PC-3 (cell line): ENCODE measurements at regions not wholly inside any gene's neighbourhood (a gene's known extent, or its start where the extent isn't known, plus 50 kb on each side); places are given as distances from the start of the nearest gene placed in this dataset.

Source experiments
- ATAC-seq: fragments of 200-7000 bp; cut with Tn5 transposase; 2 replicates; pipeline ENCODE4 v1.9.1; 2020; ENCODE audit warnings: mild to moderate bottlenecking, moderate library complexity
- BruUV-seq: library from RNA; stranded (reverse); fragments of 400-500 nt; replicated peaks from 2 replicates; lab custom pipeline; 2021; lab: Mats Ljungman, UMichigan
- CTCF ChIA-PET: fragments of 300-600 bp; sonication (Branson Sonifier 250); formaldehyde crosslinking; loops from one replicate; lab custom pipeline; 2022; ENCODE audit warnings: antibody characterized with exemption; lab: Charles Lee
- POLR2A ChIA-PET: fragments of 300-600 bp; sonication (Branson Sonifier 250); formaldehyde crosslinking; loops from one replicate; lab custom pipeline; 2022; ENCODE audit warnings: antibody characterized with exemption; ENCODE audit not compliant: unreplicated experiment; lab: Charles Lee
- DNase-seq: peaks from one replicate; pipeline ENCODE4 v3.0.0-alpha.2; 2015
- H2AFZ ChIP-seq: fragments of 300-600 bp; sonication (generic); 2 replicates; pipeline ENCODE4 v1.6.0; 2016; ENCODE audit warnings: antibody characterized with exemption, low read length
- H3F3A ChIP-seq: fragments of 300-600 bp; sonication (generic); one replicate; pipeline ENCODE4 v1.6.0; 2017; ENCODE audit warnings: antibody characterized with exemption, low read length, control low read depth, mild to moderate bottlenecking; ENCODE audit not compliant: unreplicated experiment
- H3K27ac ChIP-seq: fragments of 300-600 bp; sonication (generic); 2 replicates; pipeline ENCODE4 v1.5.1; 2016; ENCODE audit warnings: mild to moderate bottlenecking, low read length
- H3K27me3 ChIP-seq: fragments of 300-600 bp; sonication (generic); 2 replicates; pipeline ENCODE4 v1.6.1; 2016; ENCODE audit warnings: low read length, mixed read lengths
- H3K36me3 ChIP-seq: fragments of 300-600 bp; sonication (generic); 2 replicates; pipeline ENCODE4 v1.6.1; 2016; ENCODE audit warnings: low read depth, mixed run types, low read length, mixed read lengths
- H3K4me1 ChIP-seq: fragments of 300-600 bp; sonication (generic); 2 replicates; pipeline ENCODE4 v1.5.1; 2016; ENCODE audit warnings: low read length; ENCODE audit not compliant: insufficient read depth
- H3K4me2 ChIP-seq: fragments of 300-600 bp; sonication (generic); 2 replicates; pipeline ENCODE4 v1.6.0; 2016; ENCODE audit warnings: low read length
- H3K4me3 ChIP-seq: fragments of 300-600 bp; sonication (generic); 2 replicates; pipeline ENCODE4 v1.5.1; 2016; ENCODE audit warnings: mild to moderate bottlenecking, low read length, mixed read lengths
- H3K79me2 ChIP-seq: fragments of 300-600 bp; sonication (generic); 2 replicates; pipeline ENCODE4 v1.6.1; 2017; ENCODE audit warnings: low read length, mixed read lengths
- H3K9ac ChIP-seq: fragments of 300-600 bp; sonication (generic); 2 replicates; pipeline ENCODE4 v1.6.0; 2016; ENCODE audit warnings: mild to moderate bottlenecking, low read length
- H3K9me2 ChIP-seq: fragments of 300-600 bp; sonication (generic); replicated peaks from 2 replicates; pipeline ENCODE4 v1.6.1; 2016; ENCODE audit warnings: mixed run types, low read length, mixed read lengths
- H3K9me3 ChIP-seq: fragments of 300-600 bp; sonication (generic); 2 replicates; pipeline ENCODE4 v1.6.1; 2016; ENCODE audit warnings: low read length, mixed read lengths
- H4K20me1 ChIP-seq: fragments of 300-600 bp; sonication (generic); 2 replicates; pipeline ENCODE4 v1.6.1; 2016; ENCODE audit warnings: low read length, mixed read lengths
- EZH2 ChIP-seq: fragments of 300-600 bp; sonication (generic); IDR thresholded peaks from one replicate; pipeline ENCODE4 v1.6.1; 2017; ENCODE audit warnings: antibody characterized with exemption, mild to moderate bottlenecking, low read length; ENCODE audit not compliant: unreplicated experiment
- EZH2phosphoT487 ChIP-seq: fragments of 300-600 bp; sonication (generic); IDR thresholded peaks from 2 replicates; pipeline ENCODE4 v1.6.1; 2018; ENCODE audit warnings: mild to moderate bottlenecking, antibody characterized with exemption, low read length, borderline replicate concordance
- intact Hi-C: fragments of 100-400 bp; cut with micrococcal nuclease; formaldehyde crosslinking; loops from 2 replicates; pipeline ENCODE4 v1.9.0; 2023
- TF ChIP-seq, protein P1 (sequence below): fragments of 300-600 bp; sonication (generic); conservative IDR thresholded peaks from 2 replicates; pipeline ENCODE4 v1.5.1; 2017; ENCODE audit warnings: antibody characterized with exemption, low read depth, mild to moderate bottlenecking, low read length

GRCh38 chr11:130526846-130527245 is 78.4 kb downstream of the ADAMTS15 start:
- DNase-seq, result no peak
- H3K9ac ChIP-seq, result no peak overlapping the region
- H3K4me2 ChIP-seq, result no peak overlapping the region
- TF ChIP-seq EZH2phosphoT487, result no peak
- TF ChIP-seq EZH2, result no peak
- TF ChIP-seq, protein P1, sequence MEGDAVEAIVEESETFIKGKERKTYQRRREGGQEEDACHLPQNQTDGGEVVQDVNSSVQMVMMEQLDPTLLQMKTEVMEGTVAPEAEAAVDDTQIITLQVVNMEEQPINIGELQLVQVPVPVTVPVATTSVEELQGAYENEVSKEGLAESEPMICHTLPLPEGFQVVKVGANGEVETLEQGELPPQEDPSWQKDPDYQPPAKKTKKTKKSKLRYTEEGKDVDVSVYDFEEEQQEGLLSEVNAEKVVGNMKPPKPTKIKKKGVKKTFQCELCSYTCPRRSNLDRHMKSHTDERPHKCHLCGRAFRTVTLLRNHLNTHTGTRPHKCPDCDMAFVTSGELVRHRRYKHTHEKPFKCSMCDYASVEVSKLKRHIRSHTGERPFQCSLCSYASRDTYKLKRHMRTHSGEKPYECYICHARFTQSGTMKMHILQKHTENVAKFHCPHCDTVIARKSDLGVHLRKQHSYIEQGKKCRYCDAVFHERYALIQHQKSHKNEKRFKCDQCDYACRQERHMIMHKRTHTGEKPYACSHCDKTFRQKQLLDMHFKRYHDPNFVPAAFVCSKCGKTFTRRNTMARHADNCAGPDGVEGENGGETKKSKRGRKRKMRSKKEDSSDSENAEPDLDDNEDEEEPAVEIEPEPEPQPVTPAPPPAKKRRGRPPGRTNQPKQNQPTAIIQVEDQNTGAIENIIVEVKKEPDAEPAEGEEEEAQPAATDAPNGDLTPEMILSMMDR, result no peak
- ATAC-seq, result no peak
- H3K27me3 ChIP-seq, result no peaks in the 10 kb centered on the region
- no peaks in the 10 kb centered on the region for H3K9me3 ChIP-seq
- no peaks in the 10 kb centered on the region for H3K9me2 ChIP-seq
- no peak overlapping the region for H2AFZ ChIP-seq
- CTCF ChIA-PET, result no interaction called here
- H3K4me1 ChIP-seq, result peaks cover 50% of the 10 kb centered on the region
- H4K20me1 ChIP-seq, result no peaks in the 10 kb centered on the region
- H3K27ac ChIP-seq, result no peak overlapping the region
- POLR2A ChIA-PET, result no interaction called here
- no TSS peak for BruUV-seq
- no peak overlapping the region for H3K4me3 ChIP-seq
- intact Hi-C loops, result no loop called here
- no peaks in the 10 kb centered on the region for H3K79me2 ChIP-seq
- no peaks in the 10 kb centered on the region for H3K36me3 ChIP-seq
- no peaks in the 10 kb centered on the region for H3F3A ChIP-seq

DNA sequence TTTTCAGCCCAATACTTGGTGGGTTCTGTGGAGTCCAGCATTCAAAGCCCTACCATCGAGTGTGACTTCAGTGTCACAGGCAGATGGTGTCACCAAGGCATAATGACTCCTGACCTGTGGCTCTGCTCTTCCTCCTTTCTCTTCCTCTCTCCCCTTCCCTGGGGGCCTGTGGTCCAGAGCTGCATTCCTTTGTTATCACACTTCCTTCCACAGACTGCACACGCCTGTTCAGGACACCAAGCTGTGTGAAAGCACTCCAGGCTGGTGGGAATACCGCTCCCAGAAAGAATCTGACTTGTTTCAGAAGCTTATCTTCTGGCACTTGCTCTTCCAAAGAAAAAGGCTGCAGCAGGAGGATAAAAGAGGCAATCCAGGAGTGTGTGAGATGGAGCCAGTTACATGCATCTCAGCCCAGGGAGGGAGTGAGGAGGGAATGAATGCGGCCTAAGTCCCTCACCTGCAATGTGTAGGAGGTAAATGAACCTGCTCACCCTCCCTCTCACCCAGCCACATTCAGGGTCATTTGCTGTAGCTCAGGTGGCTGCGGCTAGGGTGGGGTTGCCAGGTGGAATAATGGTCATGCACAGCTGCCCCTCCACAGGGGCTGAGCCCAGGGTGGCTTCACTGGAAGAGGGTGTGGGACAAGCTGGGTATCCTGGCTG is 79.3 kb downstream of the ADAMTS15 start:
- ATAC-seq, result peak; percentile 50
- no peak overlapping the region for H2AFZ ChIP-seq
- H3K27me3 ChIP-seq, result no peaks in the 10 kb centered on the region
- H3K79me2 ChIP-seq, result no peaks in the 10 kb centered on the region
- H3K4me1 ChIP-seq, result peaks cover 41% of the 10 kb centered on the region
- intact Hi-C loops, result no loop called here
- peak; percentile 61 for DNase-seq
- peak overlapping the region; percentile 69 for H3K27ac ChIP-seq
- H3K9ac ChIP-seq, result peak overlapping the region; percentile 46; the same call in 1 of the 2 replicates
- H3F3A ChIP-seq, result no peaks in the 10 kb centered on the region
- BruUV-seq, result no TSS peak
- ChIA-PET POLR2A (no interaction called here), CTCF (interaction anchor here (0.6 kb wide), 1 partner anchor 300 kb away, joined by 7 read pairs; no protein-coding TSS in a partner anchor)
- peak overlapping the region; percentile 65 for H3K4me2 ChIP-seq
- TF ChIP-seq EZH2 (no peak), EZH2phosphoT487 (no peak)
- TF ChIP-seq, protein P1, result no peak
- H4K20me1 ChIP-seq, result no peaks in the 10 kb centered on the region
- H3K4me3 ChIP-seq, result no peak overlapping the region
- H3K9me3 ChIP-seq, result no peaks in the 10 kb centered on the region
- no peaks in the 10 kb centered on the region for H3K36me3 ChIP-seq
- no peaks in the 10 kb centered on the region for H3K9me2 ChIP-seq
